Germinal center (tissue), 1 donor: ENCODE measurements at regions not wholly inside any gene's neighbourhood (a gene's known extent, or its start where the extent isn't known, plus 50 kb on each side); places are given as distances from the start of the nearest gene placed in this dataset.

Experiments
- DNase-seq: peaks from one replicate; pipeline ENCODE4 v3.0.0; 2012; ENCODE audit warnings: mixed read lengths, low spot score

GRCh38 chr2:221689140-221689539 lies 117.0 kb upstream of the EPHA4 start:
- DNase-seq = no peak

GRCh38 chr2:221680548-221680947 lies 108.4 kb upstream of the EPHA4 start:
- no peak for DNase-seq

GRCh38 chr2:221677688-221678087 lies 105.6 kb upstream of the EPHA4 start:
- no peak for DNase-seq

- no peak for DNase-seq
Measured at GRCh38 chr2:221676566-221677172, 104.6 kb upstream of the EPHA4 start.

DNA sequence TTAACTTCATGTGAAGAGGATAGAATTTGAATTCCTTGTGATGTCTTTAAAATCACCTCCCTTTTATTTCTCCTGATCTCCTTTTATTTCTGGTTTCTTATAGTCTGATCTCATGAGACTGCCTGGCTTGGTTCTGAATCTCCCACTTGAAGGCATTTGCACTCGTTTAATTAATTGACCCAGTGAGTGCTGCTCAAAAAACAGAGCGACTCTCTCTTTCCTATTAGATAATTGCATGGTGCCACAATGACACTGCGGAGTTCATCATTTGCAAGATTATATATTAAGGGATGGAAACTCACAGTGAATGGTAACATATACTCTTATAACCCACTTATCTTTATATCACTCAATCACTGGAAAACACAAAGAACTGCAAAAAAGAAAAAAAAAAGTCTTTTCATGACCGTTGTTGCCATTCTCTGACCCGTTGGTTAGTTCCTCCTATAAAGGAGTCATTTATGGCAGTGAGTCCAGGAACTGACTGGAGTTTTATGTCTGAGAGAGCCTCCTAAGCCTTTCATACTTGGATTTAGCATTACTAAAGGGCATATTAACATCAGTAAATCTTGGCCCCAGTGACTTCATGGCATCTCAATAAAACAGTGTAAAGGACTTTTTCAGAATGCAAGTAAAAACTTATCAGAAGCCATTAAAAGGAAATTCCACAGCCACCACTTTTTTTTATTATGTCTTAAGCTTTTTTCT lies 103.3 kb upstream of the EPHA4 start:
- no peak for DNase-seq

GRCh38 chr2:221674446-221674845 lies 102.3 kb upstream of the EPHA4 start:
- no peak for DNase-seq

DNA sequence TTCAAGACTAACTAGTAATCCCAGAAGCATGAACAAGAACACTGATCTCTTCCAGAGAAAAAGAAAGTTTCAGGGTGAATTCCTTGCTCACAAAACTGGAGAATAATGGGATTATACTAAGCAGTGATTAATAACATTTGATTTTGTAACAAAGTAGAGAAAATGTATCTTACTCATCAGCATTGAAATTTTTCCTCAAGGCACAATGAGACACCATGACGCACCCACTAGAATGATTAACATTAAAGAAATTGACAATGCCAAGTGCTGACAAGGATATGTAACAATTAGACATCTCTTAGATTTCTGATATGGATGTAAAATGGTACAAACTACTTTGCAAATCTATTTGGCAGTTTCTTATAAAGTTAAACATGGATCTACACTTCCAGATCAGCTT lies 101.1 kb upstream of the EPHA4 start:
- DNase-seq = no peak

DNA sequence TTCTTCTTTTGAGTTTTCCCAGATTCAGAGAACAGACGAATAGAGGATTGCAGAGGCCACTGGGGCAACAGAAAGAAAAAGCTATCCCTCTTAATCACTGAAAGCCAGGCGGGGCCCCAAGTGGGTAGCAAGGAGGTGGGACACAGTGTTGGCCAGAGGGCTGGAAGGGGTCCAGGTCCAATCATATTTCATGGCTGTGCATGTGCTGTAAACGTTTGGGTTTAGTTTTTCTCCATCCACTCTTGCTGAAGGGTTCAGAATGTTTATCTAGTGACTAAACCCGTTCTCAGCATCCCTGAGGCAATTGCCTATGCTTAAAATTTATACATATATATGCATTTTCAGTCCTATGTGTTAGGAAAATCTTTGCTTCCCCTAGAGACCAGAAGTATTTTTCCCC lies 99.4 kb upstream of the EPHA4 start:
- no peak for DNase-seq

DNA sequence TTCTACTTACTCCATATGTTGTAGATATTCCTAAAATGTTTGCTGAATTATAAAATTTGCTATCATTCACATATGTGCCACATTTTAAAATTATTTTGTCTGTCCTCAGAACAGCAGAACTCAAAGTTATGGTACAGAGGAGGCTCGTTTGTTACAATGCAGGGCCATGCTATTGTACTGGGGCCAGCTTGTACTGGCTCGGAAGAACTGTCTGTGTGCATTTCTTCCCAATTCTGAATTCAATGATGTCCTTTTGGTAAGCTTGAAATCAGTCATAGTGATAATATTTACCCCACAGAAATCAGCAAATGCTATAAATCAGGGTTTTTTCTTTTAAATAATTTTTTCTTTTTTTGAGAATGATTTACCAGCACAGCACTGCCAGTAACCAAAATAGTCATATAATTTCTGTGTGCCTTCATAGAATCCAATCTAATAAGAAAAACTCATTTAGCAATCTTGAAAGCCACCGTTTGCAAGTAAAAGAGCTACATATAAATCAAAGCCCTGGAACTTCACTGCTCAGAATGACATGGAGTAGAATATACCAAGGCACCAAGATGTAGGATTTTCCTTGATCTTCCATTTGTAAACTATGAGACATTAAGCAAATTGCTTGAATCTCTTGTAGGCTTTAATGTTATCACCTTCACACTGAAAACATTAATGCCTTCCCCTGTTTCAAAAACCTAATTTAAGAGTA lies 90.7 kb upstream of the EPHA4 start:
- no peak for DNase-seq

GRCh38 chr2:221657806-221658205 lies 85.7 kb upstream of the EPHA4 start:
- no peak for DNase-seq

- DNase-seq = no peak
Measured at GRCh38 chr2:221655300-221655699, 83.2 kb upstream of the EPHA4 start.

GRCh38 chr2:221653182-221653581 lies 81.1 kb upstream of the EPHA4 start:
- DNase-seq = no peak

DNA sequence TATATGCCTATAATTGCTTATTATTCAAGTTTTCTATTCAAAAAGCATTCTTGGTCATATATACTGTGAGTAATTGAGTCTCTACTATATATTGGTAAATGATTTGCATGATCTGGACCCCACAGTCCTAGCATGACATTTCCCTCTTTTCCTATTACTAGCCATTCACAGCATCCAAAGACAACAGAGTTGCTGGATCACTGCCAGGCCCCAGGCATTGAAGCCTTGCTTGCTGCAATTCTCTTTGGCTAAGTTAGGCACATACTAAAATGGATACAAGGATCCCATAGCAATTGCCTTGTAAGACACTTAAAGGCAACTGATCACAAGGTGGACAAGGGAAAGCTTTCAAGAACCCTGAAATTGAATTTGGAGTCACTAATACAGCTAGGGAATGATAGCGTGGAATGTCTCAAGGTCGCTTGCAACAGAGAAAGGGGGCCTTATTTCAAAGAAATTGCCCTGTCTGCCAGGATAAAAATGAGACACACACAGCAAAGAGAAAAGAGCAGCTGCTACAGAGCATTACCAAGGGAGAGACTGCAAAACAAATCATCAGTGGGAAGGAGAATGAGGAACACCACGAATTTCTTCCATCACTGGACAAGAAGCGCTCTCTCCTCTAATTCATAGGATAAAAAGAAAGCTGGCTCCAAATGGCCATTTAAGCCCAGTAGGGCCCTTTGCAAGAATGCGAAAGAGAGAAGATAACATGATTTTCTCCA lies 77.1 kb upstream of the EPHA4 start:
- DNase-seq = no peak

GRCh38 chr2:221642447-221642846 lies 70.3 kb upstream of the EPHA4 start:
- no peak for DNase-seq

DNA sequence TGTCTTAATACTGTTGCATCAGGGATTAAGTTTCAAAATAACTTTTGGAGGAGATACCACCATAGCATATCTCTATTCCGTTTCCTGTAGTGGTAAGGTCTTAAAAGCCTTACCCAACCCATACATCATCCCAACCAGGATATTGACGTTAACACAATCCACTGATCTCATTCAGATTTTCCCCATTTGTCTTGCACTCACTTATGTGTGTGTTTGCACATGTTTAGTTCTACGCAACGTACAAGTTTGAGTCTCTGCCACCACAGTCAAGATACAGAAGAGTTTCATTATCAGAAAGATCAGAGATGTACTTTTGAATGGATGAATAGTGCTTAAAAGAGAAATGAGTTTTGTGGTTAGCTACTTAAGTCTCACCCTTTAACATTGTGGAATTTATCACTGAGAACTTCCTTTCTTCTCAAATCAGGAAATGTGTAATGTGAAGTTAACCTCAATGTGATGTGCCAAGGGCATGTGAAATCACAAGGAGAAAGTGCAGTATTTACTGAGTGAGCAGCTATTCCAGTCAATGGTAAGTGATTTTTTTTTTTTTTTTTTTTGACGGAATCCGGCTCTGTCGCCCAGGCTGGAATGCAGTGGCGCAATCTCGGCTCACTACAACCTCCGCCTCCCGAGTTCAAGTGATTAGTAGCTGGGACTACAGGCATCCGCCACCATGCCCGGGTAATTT lies 69.2 kb upstream of the EPHA4 start:
- DNase-seq = no peak

DNA sequence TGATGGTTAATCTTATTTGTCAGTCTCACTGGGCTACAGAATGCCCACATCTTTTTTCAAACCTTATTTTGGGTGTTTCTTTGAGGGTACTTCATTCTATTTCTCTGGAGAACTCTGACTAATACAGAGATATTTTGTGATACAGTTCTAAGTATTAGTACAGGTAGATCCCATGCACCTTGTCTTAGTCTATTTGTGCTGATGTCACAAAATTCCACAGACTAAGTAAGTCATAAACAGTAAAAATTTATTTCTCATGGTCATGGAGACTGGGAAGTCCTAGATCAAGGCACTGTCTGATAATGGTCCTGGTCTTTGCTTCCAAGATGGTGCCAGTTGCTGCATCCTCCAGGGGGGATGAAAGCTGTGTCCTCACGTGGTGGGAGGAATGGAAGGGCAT lies 68.6 kb upstream of the EPHA4 start:
- DNase-seq = no peak

DNA sequence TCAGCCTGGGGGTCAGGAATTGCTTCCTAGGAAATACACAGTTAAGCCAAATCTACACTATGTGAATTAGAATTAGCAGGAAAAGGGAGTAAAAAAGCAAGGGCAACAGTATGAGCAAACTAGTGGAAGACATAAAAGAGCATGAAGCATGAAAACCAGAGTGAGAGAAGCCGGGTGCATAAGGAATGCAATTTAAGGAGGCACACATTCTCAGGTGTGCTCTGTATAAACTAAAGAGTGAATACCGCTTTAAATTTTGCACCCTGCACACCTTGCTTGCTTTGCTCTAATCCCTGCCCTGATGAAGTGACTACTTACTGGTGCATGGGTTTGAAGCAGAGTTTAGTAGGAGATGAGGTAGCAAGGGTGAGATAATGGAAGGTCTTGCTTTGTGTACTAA lies 65.7 kb upstream of the EPHA4 start:
- no peak for DNase-seq

DNA sequence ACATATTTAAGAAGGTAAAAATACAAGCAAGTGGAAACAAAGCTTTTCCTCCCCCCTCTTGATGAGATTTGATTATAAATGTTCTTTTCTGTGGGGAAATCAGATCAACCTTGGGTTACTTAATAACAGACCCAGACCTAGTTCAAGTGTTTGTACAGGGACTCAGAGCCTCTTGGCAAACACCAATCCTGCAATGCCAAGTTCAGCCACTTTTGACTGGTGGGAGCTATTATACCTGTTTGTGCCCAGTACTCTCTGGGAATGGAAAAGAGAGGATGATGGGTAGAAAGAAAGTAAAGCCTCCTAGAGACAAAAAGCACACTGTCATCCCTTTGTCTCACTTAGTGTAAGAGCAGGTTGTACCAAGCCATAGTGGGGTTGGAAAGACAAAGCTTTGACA lies 63.8 kb upstream of the EPHA4 start:
- no peak for DNase-seq

DNA sequence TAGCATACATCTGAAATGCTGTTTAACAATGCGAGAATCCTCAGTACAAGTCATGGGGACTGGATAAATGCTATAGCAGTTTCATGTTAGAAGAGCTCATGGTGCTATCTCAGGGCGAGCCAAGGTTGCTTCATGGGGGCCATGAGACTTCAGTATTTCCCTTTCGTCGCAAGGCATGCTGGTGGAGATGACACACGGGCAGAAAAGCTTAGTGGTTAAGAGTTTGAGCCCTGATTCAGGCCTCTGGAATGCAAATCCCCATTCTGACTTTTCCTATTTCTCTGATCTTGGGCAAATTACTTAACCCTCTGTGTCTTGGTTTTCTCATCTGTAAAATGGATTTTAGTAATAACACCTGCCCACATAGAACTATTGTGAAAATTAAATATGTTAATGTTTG lies 57.4 kb upstream of the EPHA4 start:
- DNase-seq = no peak

DNA sequence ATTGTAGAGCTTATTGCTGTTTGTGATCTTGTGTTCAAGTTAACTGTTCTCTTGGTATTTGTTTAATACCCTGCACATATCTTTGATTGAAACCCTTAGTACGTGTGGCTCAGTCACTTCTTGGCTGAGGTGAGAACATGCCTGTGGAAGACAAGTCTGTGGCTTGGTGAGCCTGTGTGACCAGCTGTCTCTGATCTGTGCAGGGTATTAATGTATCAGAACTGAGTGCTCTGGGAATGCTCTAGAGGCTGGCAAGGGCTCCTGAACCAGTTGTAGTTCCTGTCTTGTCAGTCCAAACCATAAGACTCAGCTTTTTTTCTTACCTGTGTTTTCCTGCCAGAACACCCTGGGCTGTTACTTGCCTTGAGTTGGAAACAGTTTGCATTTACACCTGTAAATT lies 52.4 kb upstream of the EPHA4 start:
- no peak for DNase-seq
